Body of pancreas (tissue), 4 donors: ENCODE measurements at regions not wholly inside any gene's neighbourhood (a gene's known extent, or its start where the extent isn't known, plus 50 kb on each side); places are given as distances from the start of the nearest gene placed in this dataset.

Experiments
- ATAC-seq: fragments of 150-250 bp; one replicate; pipeline ENCODE4 v1.9.1; 2016
- DNase-seq, 4 donors: peaks; one replicate each; pipeline ENCODE4 v3.0.0-alpha.2; 2019
- H3K27ac ChIP-seq, 4 donors: fragments of 200-600 bp; sonication (generic); 1 replicate in 3 of 4; 2 replicates in 1 of 4; pipeline versions ENCODE4 v1.5.1 to v1.6.1; 2016 to 2019; ENCODE audit warnings: mild to moderate bottlenecking in 1 of 4, mixed read lengths in 1 of 4, moderate library complexity in 1 of 4
- H3K27me3 ChIP-seq, 2 donors: fragments of 200-600 bp; sonication (generic); one replicate each; pipeline ENCODE4 v1.6.0; 2016; ENCODE audit warnings: mild to moderate bottlenecking in 1 of 2
- H3K36me3 ChIP-seq, 2 donors: fragments of 200-600 bp; sonication (generic); replicated peaks in 1 of 2; 2 replicates each; pipeline ENCODE4 v1.5.1; 2016; ENCODE audit warnings: low read depth in 2 of 2; ENCODE audit not compliant: insufficient read depth in 1 of 2
- H3K4me1 ChIP-seq: fragments of 200-600 bp; sonication (generic); one replicate; pipeline ENCODE4 v1.6.0; 2016
- H3K4me3 ChIP-seq, 2 donors: fragments of 200-600 bp; sonication (generic); 1 replicate in 1 of 2; 2 replicates in 1 of 2; pipeline ENCODE4 v1.5.1; 2016 to 2019
- H3K9me3 ChIP-seq, 3 donors: fragments of 200-600 bp; sonication (generic); 1 replicate in 2 of 3; 2 replicates in 1 of 3; pipeline ENCODE4 v1.5.1; 2016
- POLR2A ChIP-seq, 3 donors: fragments of 450-650 bp; IDR thresholded peaks; one replicate each; pipeline ENCODE4 v1.6.1; 2016; ENCODE audit warnings: antibody characterized with exemption in 3 of 3, mild to moderate bottlenecking in 2 of 3
- WGBS, 2 donors: methylation state at CpG; one replicate each; pipeline ENCODE4 v1.1.5; 2017; 5-methylcytosine and 5-hydroxymethylcytosine counted together
- intact Hi-C: fragments of 100-400 bp; cut with DNase I; formaldehyde crosslinking; loops from one replicate; pipeline ENCODE4 v1.15.1; 2023
- TF ChIP-seq, protein P1 (sequence below), 7 experiments: fragments of 450-650 bp in 4 of 7; fragments of 200-600 bp in 3 of 7; sonication (generic) in 3 of 7; IDR thresholded peaks; one replicate each; pipeline ENCODE4 v1.5.1; 2016 to 2019; ENCODE audit warnings: antibody characterized with exemption in 7 of 7

DNA sequence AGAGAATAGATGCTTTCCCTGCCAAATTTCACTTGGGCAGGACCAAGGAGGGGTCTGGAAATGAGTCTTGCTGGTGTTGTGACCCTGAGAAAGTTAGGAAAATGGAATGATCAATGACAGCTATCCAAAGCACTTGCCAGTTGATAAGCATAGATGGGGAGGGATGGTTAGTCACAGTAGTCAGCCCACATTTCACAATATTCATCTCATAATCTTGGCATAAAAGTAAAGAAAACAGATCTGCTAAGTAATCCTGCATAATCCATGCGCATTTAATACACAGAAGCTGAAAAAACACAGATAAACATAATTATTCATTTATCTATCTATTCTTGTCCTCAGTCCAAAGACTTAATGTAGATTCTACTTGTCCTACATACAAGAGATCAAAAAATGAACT lies 184.1 kb downstream of the ZIC4 start:
- 57 to 83% methylated on average over 1 of the region's 1 CpG for WGBS, 2 donors
- no peaks in the 10 kb centered on the region for H3K27me3 ChIP-seq
- no peaks in the 10 kb centered on the region for H3K9me3 ChIP-seq
- no peaks in the 10 kb centered on the region for H3K36me3 ChIP-seq
- DNase-seq = no peak
- no peak overlapping the region for H3K4me3 ChIP-seq
- intact Hi-C loops = no loop called here
- H3K27ac ChIP-seq = no peak overlapping the region
- TF ChIP-seq, protein P1, sequence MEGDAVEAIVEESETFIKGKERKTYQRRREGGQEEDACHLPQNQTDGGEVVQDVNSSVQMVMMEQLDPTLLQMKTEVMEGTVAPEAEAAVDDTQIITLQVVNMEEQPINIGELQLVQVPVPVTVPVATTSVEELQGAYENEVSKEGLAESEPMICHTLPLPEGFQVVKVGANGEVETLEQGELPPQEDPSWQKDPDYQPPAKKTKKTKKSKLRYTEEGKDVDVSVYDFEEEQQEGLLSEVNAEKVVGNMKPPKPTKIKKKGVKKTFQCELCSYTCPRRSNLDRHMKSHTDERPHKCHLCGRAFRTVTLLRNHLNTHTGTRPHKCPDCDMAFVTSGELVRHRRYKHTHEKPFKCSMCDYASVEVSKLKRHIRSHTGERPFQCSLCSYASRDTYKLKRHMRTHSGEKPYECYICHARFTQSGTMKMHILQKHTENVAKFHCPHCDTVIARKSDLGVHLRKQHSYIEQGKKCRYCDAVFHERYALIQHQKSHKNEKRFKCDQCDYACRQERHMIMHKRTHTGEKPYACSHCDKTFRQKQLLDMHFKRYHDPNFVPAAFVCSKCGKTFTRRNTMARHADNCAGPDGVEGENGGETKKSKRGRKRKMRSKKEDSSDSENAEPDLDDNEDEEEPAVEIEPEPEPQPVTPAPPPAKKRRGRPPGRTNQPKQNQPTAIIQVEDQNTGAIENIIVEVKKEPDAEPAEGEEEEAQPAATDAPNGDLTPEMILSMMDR (IDR thresholded peaks at IDR 0.05) = no peak
- TF ChIP-seq POLR2A (IDR thresholded peaks at IDR 0.05) = no peak
- no peaks in the 10 kb centered on the region for H3K4me1 ChIP-seq
- no peak for ATAC-seq

DNA sequence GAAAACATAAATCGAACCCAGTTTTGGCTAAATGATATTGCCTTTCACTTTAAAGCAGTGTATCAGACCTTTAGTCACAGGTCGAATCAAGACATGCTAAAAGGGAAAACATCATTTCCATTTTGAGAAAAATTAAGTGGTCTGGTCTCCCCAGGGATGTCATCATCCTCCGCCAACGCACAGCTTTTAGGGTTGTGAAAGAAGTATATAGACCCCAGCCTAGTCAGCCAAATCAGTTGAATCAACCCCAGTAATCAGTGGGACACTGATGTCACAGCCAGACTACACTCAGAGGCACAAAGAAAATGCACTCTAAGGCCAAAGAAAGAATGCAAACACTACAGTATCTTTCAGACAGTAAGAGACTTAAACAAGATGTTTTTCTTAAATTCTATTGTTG lies 187.4 kb downstream of the ZIC4 start:
- Histone ChIP-seq H3K4me3 (no peak overlapping the region), H3K9me3 (no peaks in the 10 kb centered on the region), H3K36me3 (no peaks in the 10 kb centered on the region), H3K4me1 (no peaks in the 10 kb centered on the region), H3K27ac (no peak overlapping the region), H3K27me3 (no peaks in the 10 kb centered on the region)
- ATAC-seq (no peak), DNase-seq (no peak)
- intact Hi-C loops = no loop called here
- WGBS, 2 donors = 65 to 71% methylated on average over 4 of the region's 4 CpGs
- TF ChIP-seq, protein P1 (IDR thresholded peaks at IDR 0.05) = no peak
- TF ChIP-seq POLR2A (IDR thresholded peaks at IDR 0.05) = no peak

DNA sequence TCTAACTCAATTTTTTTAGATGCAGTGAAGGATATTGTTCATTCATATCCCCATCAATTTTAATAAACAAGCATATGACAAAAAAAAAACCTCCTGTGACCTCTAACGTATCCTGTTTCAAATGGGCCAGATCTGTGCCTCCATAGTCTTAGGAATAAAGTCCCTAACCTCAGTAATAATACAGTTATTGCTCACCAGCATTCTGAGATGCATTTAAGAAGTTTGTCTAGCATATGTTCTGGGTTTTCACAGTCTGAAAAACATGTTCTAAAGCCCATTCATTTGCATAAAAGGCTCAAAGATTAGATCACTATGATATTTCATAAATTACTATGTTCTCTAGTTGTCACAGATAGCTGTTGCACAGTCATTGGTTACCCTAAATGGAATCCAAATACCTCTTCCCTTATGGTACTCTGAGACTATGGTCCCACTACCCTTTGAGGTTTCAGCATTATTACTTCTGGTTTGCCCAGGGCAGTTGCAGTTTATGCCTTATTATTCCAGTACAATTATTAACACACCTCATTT lies 190.1 kb downstream of the ZIC4 start:
- TF ChIP-seq, protein P1 (IDR thresholded peaks at IDR 0.05) = no peak
- TF ChIP-seq POLR2A (IDR thresholded peaks at IDR 0.05) = no peak
- intact Hi-C loops = no loop called here

DNA sequence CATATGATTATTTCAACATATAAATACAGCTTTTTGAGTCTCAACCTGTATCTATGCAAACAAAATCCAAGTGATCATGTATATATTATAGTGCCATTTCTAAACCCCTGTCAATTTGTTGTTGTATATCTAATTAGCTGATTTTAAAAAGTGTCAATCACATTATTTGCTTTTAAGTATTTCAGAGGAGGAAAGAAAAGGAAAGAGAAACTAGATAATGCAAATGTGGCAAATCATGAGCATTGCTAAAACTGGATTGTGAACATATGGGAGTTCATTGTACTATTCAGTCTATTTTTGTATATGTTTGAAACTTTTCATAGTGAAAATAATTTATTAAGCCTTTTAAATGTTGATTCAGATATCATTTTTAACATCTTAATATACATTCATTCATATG lies 190.7 kb downstream of the ZIC4 start:
- no peak for TF ChIP-seq POLR2A (IDR thresholded peaks at IDR 0.05)
- TF ChIP-seq, protein P1 (IDR thresholded peaks at IDR 0.05) = no peak
- no peak overlapping the region for H3K27ac ChIP-seq
- intact Hi-C loops = no loop called here
- DNase-seq (no peak), ATAC-seq (no peak)
- H3K36me3 ChIP-seq = no peaks in the 10 kb centered on the region
- no peaks in the 10 kb centered on the region for H3K9me3 ChIP-seq
- no peak overlapping the region for H3K4me3 ChIP-seq
- no peaks in the 10 kb centered on the region for H3K27me3 ChIP-seq
- no peaks in the 10 kb centered on the region for H3K4me1 ChIP-seq

More for the DNA sequence above, 190.1 kb downstream of the ZIC4 start:
- ATAC-seq = no peak
- Histone ChIP-seq H3K9me3 (no peaks in the 10 kb centered on the region), H3K27me3 (no peaks in the 10 kb centered on the region), H3K27ac (no peak overlapping the region), H3K4me3 (no peak overlapping the region), H3K36me3 (no peaks in the 10 kb centered on the region), H3K4me1 (no peaks in the 10 kb centered on the region)
- DNase-seq = no peak
- 43 to 68% methylated on average over 1 of the region's 1 CpG for WGBS, 2 donors

DNA sequence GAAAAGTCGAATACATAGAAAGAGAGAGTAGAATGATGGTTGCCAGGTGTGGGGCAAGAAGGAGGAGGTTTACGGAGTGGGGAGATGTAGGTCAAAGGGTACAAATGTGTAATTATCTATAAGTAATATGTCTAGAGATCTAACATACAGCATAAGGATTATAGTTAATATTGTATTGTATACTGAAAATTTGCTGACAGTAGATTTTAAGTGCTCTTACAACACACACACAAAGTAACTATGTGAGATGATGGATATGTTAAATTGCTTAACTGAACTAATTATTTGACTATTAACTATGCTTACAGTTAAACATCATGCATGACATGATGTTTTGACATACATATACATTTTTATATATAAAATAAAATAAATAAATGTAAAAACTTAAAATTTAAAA lies 192.7 kb downstream of the ZIC4 start:
- H3K36me3 ChIP-seq = no peaks in the 10 kb centered on the region
- H3K27ac ChIP-seq = no peak overlapping the region
- no peaks in the 10 kb centered on the region for H3K27me3 ChIP-seq
- intact Hi-C loops = no loop called here
- WGBS, 2 donors = 78 to 96% methylated on average over 2 of the region's 2 CpGs
- DNase-seq (no peak), ATAC-seq (no peak)
- no peaks in the 10 kb centered on the region for H3K9me3 ChIP-seq
- H3K4me1 ChIP-seq = no peaks in the 10 kb centered on the region
- TF ChIP-seq, protein P1 (IDR thresholded peaks at IDR 0.05) = no peak
- H3K4me3 ChIP-seq = no peak overlapping the region
